A172 (cell line): ENCODE measurements at regions not wholly inside any gene's neighbourhood (a gene's known extent, or its start where the extent isn't known, plus 50 kb on each side); places are given as distances from the start of the nearest gene placed in this dataset.

Experiments used
- DNase-seq: peaks from one replicate; pipeline ENCODE4 v3.0.0-alpha.2; 2015; ENCODE audit warnings: low spot score

DNA sequence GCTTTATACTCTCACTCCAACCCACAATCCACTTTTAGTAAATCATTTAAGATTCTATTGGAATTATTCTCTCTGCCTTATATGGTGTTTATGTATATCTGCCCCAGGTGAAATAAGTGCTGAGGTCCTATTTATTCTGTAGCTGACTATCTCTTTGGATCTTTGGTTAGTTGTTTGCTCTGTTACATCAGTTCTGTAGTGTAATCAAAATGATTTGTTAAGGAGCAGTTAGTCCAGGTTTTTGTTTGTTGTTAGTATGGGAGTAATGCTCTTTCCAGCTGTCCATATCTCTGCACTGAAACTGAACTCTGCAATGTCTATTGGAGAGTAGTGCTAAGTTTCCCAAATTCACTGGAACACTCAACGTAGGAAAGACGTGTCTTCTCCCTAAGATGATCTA lies 615.8 kb downstream of the SNAPC1 start:
- no peak for DNase-seq

DNA sequence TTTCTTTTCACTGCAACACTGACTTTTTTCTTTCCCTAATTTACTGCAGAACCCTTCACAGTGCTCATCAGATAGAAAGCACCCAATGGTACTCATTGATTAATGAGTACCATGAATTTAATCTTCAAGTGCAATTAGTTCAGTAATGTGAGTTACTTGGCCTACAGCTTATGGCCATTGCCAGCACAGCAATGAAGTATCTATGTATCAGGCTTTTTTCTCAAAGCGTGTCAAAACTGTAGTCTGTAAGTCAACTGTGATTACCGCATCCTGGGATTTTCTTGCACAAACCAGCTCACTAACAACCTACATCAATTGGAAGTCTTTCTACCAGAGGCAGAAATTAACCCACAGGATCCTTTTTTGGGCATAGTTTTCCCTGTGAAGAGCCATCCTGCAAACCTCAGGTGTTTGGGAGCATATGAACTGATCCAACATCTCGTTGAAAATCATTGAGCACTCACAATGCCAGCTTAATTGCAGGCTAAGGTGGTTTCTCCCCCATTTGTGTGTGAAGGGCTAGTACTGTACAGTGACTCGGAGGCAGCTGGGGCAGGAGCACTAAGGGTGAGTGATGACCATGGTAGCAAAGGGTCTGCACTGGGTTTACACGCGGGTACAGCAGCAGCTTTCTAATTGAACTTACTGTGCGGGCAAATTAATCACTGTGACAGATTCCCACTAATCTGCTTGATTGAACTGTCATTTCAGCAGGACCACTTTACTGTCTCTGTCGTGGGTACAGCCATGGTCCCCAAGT lies 619.3 kb downstream of the SNAPC1 start:
- DNase-seq = no peak

DNA sequence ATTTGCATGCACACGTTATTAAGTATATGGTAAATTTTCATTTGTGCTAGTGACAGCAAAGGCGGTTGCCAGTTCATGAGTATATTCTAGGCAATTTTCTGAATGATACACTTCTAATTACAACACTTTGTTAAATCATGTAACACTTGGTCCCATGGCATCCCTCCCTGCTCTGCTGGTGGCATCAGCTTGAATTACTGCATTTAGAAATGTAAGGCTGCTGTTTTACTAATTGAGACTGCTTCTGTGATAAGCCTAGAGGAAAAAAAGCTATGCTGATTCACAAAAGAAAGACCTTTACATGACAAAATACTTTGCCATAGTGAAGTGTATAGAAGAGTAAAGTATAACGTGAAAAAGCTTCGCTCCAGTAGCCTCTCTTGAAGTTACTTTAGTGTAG lies 636.1 kb downstream of the KCNH5 start:
- DNase-seq = no peak

DNA sequence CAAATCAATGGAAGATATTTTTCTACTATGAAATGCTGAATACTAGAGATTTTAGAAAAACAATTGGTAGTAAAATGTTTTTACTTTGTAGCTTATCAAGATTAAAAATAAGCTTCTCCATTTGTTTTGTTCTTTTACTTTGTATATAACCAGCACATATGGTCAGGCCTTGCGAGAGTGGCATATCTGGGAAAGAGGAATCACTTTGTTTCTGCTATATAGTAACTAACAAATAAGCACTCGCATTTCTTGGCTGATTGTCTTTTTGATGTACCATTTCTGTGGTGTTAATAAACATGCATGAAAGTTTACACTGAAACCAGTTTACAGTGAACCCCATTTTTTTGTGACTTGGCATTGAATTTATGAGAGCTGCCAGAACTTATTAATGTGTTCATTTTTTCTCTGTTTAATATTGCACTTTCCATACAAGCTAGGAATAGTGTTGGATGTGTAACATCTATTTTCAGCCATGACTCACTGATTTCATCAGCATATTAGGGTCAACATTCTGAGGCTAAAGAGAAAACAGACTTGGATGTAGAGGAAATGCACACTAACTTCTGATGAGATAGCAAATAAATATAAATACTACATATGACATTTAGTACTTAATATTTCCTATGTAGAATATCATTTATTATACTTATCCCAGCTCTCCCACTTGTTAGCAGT lies 635.5 kb downstream of the KCNH5 start:
- peak; percentile 7 for DNase-seq

DNA sequence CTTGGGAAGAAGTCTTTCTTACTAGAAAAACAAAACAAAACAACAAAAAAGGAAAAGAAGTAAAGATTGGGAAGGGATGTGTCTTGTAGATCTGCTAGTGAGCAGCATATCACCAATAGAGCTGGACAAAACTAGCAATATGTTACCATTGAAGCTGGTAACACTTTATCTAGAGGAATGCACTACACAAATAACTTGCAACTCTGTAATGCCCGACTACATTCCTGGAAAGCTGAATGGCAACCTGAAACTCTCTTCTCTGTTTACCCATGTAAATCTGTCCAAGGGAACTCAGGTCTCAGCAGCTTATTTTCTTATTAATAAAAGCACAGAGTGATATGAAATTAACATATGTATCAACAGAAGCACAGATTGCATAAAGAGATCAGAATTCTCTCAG lies 624.4 kb downstream of the KCNH5 start:
- no peak for DNase-seq

DNA sequence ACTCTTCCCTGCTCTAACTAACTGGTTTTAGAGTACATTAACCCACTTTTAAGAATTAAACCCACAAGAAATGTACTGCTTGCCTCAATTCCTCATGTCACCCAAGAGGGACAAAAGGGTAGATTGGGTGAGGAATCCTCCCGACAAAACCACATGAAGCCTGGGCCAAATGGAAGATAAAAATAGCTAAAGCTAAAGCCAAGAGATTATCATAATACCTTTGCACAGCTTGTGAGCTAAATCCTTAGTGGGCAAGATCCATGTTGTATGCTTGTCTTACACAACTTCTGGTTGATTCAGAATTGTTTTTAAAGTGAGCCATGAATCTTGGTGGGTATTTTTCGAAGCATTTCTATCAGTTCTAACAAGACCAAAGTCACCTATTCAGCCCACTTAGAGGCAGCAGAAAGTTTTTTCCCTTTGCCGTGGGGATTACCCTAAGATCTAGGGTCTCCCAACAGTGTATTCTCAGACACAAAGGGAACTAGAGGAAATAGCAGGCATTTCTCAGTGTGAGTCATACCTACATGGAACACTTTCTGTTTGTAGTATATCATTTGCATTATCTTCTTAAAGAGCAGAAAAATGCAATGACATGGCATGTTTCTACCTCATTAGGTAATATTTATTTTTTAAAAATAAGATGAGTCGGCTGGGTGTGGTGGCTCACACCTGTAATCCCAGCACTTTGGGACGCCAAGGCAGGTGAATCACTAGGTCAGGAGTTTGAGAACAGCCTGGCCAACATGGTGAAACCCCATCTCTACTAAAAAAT lies 616.6 kb downstream of the KCNH5 start:
- DNase-seq = peak; percentile 67

DNA sequence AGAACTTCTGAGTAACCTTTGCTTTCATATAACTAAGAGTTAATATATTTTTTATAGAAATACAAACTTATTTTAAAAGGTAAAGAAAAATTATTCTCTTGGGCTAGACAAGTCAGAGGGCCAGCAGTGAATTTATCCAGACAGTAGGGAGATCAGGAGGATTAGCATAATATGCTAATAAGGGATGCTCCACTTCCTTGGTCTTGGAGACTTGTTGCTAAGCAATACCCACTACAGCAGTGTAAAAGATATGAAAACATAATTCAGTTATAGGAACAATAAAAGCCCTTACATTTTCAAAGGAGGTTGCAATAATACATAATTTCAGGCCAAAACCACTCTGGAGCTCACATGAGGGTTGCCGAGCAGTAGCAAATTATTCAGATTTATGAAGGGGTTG lies 615.6 kb downstream of the KCNH5 start:
- no peak for DNase-seq

DNA sequence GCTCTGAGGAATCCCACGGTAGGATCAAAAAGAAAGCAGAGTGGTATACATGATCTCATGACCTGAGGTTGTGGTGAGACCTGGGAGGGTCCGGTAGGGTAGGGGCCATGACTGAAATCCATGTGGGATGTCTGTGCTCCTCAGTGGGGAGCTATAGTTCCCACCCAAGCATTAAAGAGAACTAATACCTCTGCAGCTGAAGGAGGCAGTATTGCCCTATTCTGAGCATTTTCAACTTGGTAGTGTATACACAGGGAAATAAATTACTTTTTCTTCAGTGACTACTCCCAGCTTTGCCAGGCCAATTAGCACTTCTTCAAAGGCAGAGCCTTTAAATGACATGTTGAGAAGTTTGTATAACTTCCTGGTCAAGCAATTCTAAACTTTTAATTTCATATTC lies 613.8 kb downstream of the KCNH5 start:
- DNase-seq = no peak

DNA sequence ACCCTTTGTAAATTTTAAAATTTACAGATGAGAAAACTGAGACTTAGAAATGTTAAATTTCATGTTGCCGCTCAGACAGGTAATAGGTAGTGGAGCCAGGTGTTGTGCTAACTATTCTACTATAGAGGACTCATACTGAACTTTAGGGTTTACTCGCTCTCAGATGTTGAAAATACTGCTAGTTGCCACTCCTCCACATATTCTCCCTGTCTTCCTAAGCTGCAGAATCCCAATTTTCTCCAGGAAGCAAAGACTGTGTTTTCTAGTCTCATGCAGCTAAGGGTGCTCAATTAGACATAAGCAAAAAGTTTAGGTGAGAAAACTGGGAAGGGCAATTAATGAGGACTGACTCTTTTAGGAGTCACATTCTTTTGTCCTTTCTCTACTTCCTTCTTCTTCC lies 612.3 kb downstream of the KCNH5 start:
- no peak for DNase-seq

DNA sequence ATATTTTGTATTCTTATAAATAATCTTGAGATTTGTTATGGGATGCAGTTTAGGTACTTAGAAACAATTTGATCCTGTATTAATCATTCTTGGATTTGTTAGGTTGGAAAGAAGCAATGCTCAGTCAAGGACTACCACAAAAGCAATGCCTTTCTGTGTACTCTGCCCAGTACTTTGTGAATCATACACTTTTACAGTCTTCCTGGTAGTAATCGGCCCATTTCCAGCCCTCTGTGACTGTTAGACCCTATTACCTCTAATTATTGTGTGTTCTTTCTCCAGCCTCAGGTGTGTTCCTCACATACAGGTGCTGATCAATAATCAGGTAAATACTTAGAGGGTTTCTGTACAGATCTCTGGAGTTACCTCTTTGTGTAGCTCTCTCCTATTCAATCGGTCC lies 609.0 kb downstream of the KCNH5 start:
- no peak for DNase-seq

DNA sequence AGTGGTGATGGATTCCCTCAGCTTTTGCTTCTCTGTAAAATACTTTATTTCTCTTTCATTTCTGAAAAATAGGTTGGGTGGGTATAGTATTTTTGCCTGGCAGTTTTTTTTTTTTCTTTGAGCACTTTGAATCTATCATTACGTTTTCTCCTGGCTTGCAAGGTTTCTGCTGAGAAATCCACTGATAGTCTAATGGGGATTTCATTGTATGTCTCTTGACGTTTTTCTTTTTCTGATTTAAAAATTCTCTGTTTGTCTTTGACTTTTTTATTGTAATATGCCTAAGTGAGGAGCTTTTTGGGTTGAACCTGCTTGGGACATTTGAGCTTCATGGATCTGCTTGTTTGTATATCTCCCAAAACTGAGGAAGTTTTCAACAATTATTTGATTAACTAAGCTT lies 606.0 kb downstream of the KCNH5 start:
- no peak for DNase-seq

DNA sequence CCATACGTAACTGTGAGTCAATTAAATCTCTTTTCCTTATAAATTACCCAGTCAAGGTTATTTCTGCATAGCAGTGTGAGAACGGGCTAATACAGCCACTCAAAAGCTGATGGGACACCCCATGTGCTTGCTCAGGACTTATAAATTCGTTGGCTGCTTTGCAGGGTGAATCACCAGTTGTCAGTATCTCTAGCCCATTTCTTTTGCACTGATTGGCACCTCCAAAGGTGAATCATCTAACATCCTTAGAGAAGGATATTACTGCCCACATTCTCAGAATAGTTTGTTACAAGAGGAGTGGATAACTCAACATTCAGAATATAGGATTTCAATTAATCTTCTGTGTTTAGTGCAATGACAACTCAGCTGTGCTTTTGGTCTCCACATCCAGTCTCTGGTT lies 601.5 kb downstream of the KCNH5 start:
- peak; percentile 89 for DNase-seq

DNA sequence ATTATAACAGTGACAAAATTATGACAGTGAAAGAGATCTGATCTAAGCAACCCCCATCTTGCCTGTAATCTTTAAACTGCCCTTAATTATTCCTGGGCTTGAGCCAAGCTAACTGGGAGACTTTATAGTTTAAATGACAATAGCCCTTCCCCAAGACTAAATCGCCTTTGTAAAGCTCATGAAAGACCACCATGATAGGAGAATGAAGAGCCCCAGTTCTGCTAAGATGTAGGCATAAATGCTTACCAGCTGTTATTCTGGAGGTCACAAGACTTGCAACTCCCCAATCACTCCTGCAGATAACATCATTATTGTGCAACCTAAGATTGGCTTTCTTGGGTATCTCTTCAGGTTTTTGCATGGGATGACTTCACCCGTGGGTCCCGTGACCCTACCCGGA lies 599.7 kb downstream of the KCNH5 start:
- no peak for DNase-seq

DNA sequence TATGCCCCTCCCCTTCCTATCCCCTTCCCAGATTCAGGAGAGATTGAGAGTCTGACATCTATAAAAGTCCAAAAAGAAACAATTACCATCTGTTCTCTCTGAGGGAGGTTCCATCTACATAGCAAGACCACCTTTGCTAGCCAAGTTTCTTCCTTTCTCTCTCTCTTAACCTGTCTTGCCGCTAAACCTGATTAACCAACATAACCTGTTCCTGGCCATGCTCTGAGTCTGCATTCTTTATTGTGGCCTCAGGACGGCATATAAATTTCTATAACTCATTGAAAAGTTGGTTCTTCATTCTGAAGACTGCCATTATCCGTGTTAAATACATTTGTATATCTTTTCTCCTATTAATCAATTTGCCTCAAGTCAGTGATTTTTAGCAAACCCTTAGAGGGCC lies 594.0 kb downstream of the KCNH5 start:
- no peak for DNase-seq

DNA sequence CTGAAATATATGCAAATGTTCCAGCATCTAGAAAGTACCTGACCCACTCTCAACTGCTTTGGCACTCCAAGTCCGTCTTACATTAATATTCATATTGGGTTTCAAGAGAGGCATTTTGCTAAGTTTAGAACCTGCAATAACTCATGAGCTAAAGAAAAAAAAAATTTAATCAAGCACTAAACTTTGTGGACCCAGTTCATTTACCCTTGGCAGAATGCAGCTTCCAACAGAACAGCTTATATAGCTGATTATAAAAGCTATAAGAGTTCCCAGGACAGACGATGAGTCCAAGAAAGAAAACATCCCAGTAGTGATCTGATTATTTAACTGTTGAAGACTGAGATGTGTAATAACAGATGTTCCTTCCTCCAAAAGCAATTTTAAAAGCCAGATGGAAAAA lies 592.0 kb downstream of the KCNH5 start:
- DNase-seq = no peak

DNA sequence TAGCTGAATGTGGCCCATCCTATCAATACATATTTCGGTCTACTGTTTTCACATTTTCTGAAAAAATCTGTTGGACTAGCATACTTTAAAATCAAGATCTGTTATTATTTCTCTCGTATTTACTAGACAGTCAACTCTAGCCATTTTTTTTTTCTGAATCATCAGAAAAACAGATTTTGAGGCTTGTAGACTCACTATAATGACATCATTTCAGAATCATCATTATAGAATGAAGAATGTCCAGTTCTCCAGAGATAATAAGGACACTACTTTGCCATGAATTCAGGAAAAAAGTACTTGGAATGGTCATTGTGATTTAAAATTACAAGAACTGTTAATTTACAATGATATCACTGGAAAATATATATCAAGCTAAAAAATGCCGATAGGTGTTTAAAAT lies 589.8 kb downstream of the KCNH5 start:
- no peak for DNase-seq

DNA sequence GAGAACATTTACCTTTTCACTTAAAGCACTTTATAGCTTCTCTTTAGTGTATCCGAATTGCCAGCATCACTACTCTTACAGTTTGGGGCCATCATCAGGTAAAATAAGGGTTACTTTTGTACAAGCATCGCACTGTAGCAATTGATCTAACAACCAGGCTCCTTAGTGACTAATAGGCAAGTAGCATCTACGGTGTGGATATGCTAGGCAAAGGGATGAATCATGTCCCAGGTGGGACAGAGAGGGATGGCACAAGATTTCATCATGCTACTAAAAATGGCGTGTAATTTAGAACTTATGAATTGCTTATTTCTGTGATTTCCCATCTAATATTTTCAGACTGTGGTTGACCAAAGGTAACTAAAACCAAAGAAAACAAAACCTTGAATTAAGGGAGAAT lies 582.3 kb downstream of the KCNH5 start:
- no peak for DNase-seq

DNA sequence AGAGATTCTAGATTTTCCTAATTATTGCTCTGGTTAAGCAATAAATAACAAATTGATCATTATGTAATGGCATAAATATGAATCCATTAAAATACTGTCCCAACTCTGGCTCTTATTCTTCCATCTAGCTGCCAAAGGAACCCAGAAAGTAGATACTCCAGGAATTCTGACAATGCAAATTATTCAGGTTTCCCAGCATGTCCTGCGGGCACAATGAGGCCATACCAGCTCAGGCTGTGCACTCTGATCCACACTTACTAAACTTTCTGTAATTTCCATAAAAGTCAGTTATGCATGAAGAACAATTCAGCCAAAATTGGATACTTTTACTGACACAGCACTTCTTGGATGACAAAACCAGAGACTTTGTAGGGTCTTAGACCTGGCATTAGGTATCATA lies 576.3 kb downstream of the KCNH5 start:
- DNase-seq = no peak

DNA sequence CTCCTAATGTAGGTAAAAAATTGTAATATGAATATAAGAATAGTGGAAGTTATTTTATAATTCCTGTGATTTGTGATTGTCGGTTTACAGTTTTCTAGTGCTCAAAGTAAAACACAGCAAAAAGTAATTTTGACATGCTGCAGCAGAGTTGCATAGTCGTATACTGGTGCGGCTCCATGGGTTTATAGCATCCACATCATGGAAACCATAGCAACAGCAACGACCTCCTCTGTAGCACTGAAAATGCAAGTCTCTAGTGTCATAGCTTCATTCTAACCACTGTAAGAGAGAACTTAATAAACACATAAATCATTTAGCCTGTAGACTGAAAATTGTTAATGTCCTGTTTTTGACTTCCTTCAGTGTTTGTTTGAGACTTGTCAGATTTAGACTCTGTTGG lies 574.3 kb downstream of the KCNH5 start:
- DNase-seq = no peak

DNA sequence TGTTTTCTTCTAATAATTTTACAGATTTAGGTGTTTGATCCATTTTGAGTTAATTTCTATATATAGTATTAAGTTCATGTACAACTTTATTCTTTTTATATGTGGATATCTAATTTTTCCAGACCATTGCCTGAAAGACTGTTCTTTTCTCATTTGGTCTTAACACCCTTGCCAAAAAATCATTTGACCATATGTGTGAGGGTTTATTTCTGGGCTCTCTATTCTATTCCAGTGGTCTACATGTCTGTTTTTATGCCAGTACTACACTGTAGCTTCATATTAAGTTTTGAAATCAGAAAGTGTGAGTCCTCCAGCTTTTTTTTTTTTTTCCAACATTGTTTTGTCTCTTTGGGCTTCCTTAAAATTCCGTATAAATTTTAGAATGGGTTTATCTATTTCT lies 554.1 kb downstream of the KCNH5 start:
- DNase-seq = no peak

DNA sequence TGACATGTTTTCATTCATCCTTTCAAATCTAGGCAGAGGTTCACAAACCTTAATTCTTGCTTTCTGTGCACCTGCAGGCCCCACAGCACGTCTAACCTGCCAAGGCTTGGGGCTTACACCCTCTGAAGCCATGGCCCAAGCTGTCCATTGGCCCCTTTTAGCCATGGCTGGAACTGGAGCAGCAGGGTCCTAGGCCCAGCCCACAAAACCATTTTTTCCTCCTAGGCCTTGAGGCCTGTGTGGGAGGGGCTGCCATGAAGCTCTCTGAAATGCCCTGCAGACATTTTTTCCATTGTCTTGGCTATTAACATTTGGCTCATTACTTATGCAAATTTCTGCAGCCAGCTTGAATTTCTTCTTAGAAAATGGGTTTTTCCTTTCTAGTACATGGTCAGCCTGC lies 547.5 kb downstream of the KCNH5 start:
- DNase-seq = no peak

DNA sequence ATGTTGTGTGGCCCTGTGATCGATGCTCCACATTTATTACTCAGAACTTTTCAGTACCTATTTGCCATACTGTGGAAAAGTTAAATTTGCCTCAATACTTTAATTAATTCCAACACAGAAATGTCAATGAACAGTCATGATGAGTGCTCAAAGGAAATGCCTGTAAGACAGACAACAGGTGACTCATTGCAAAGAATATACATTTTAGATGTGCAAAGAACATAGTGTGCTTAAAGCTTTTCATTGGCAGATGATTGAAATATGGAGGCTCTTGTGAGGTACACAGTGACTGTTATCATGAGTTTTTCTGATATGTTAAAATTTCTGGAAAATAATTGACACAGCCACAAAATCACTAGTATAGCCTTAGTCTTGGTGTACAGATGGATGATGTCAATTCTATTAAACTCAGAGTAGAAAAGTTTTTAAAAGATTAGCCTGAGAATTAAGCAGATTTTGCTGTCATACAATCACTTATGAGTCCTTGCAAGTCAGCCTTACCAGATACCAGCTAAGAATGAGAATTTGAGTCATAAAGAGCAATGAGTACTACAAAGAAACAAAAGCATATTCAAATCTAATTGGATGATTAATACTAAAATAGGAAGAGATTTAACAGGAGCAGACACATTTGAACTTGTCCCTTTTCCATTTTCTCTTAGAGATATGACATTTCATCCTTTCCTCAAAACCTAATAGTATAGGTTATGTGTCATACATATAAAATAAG lies 544.1 kb downstream of the KCNH5 start:
- DNase-seq = no peak
